A549 (cell line): ENCODE measurements at regions not wholly inside any gene's neighbourhood (a gene's known extent, or its start where the extent isn't known, plus 50 kb on each side); places are given as distances from the start of the nearest gene placed in this dataset.

ENCODE experiments used
- ATAC-seq, 2 experiments: fragments of 200-7000 bp in 1 of 2; fragments of >200 bp in 1 of 2; cut with Nextera tagmentation in 1 of 2; cut with Tn5 transposase in 1 of 2; 3 replicates each; pipeline versions ENCODE4 v1.8.0 to v1.9.1; 2018 to 2020; ENCODE audit warnings: mild to moderate bottlenecking in 1 of 2, moderate library complexity in 1 of 2
- CTCF ChIA-PET: fragments of 300-600 bp; sonication (Branson Sonifier 250); formaldehyde crosslinking; extraction: SDS; loops from one replicate; lab custom pipeline; 2021; ENCODE audit warnings: antibody characterized with exemption, inconsistent platforms; lab: Yijun Ruan, JAX
- POLR2A ChIA-PET: fragments of 350-600 bp; formaldehyde crosslinking; extraction: SDS; loops from one replicate; lab custom pipeline; 2021; ENCODE audit warnings: antibody characterized with exemption, inconsistent platforms; lab: Yijun Ruan, JAX
- DNase-seq, 2 experiments: peaks; one replicate each; pipeline versions ENCODE4 v3.0.0 to v3.0.0-alpha.2; 2011 to 2016; ENCODE audit warnings: low read depth in 1 of 2, low spot score in 1 of 2
- FAIRE-seq: peaks from 2 replicates; lab custom pipeline; 2011; peaks lifted over from hg19 to GRCh38; lab: Jason Lieb, UNC
- H3K27ac ChIP-seq, 2 experiments: fragments of >200 bp; sonication (Bioruptor Twin); formaldehyde crosslinking; 3 replicates each; pipeline ENCODE4 v1.5.1; 2016 to 2017
- H3K4me1 ChIP-seq: fragments of >200 bp; sonication (Bioruptor Twin); formaldehyde crosslinking; 3 replicates; pipeline ENCODE4 v1.6.1; 2016
- H3K4me2 ChIP-seq: fragments of >200 bp; sonication (Bioruptor Twin); formaldehyde crosslinking; 3 replicates; pipeline ENCODE4 v1.6.1; 2016
- H3K4me3 ChIP-seq: fragments of >200 bp; sonication (Bioruptor Twin); formaldehyde crosslinking; 3 replicates; pipeline ENCODE4 v1.5.1; 2016
- H3K9me3 ChIP-seq: fragments of >200 bp; sonication (Bioruptor Twin); formaldehyde crosslinking; 3 replicates; pipeline ENCODE4 v1.6.1; 2016
- CBX2 ChIP-seq: fragments of 200-600 bp; sonication (generic); IDR thresholded peaks from 2 replicates; pipeline ENCODE4 v1.6.1; 2016; ENCODE audit warnings: low read depth, mild to moderate bottlenecking, borderline replicate concordance
- EHF ChIP-seq: fragments of 250-450 bp; sonication (Bioruptor Pico); IDR thresholded peaks from 2 replicates; pipeline ENCODE4 v1.5.0; 2020; ENCODE audit warnings: mild to moderate bottlenecking
- FOSB ChIP-seq: fragments of 250-450 bp; sonication (Bioruptor Pico); IDR thresholded peaks from 2 replicates; pipeline ENCODE4 v1.5.0; 2020; ENCODE audit warnings: mild to moderate bottlenecking, moderate library complexity
- JUNB ChIP-seq: fragments of >200 bp; sonication (Bioruptor Twin); formaldehyde crosslinking; IDR thresholded peaks from 2 replicates; pipeline ENCODE4 v1.6.1; 2016
- MYC ChIP-seq: IDR thresholded peaks from 2 replicates; pipeline ENCODE4 v1.6.1; 2012; ENCODE audit warnings: mild to moderate bottlenecking, inconsistent platforms, low read length, improper control_type of control experiment, borderline replicate concordance
- POLR2AphosphoS2 ChIP-seq: conservative IDR thresholded peaks from 2 replicates; pipeline ENCODE4 v1.6.1; 2012; ENCODE audit warnings: low read length, improper control_type of control experiment, inconsistent platforms
- RAD21 ChIP-seq, 2 experiments: fragments of >200 bp in 1 of 2; sonication (Bioruptor Twin) in 1 of 2; formaldehyde crosslinking in 1 of 2; IDR thresholded peaks in 1 of 2; conservative IDR thresholded peaks in 1 of 2; 2 replicates in 1 of 2; 3 replicates in 1 of 2; pipeline ENCODE4 v1.6.1; 2012 to 2018; ENCODE audit warnings: inconsistent platforms in 1 of 2
- RNF2 ChIP-seq: fragments of 200-600 bp; sonication (generic); IDR thresholded peaks from 2 replicates; pipeline ENCODE4 v1.6.1; 2016; ENCODE audit warnings: low read depth, mild to moderate bottlenecking, antibody characterized with exemption, moderate library complexity, borderline replicate concordance
- WGBS: methylation state at CpG from one replicate; pipeline ENCODE4 v1.1.6; 2017; ENCODE audit errors: missing lambda C conversion rate; 5-methylcytosine and 5-hydroxymethylcytosine counted together

- Histone ChIP-seq H3K9me3 (peaks cover 4% of the 10 kb centered on the region; the same call in 1 of the 3 replicates), H3K4me1 (no peaks in the 10 kb centered on the region), H3K27ac (no peak overlapping the region), H3K4me3 (no peak overlapping the region), H3K4me2 (no peak overlapping the region)
- no peak for ATAC-seq
- CTCF ChIA-PET, result no interaction called here
- no peak for TF ChIP-seq JUNB
- no peak for TF ChIP-seq EHF (CRISPR knock-in tag)
- TF ChIP-seq RNF2, result no peak
- TF ChIP-seq CBX2, result no peak
- no peak for TF ChIP-seq POLR2AphosphoS2
- TF ChIP-seq RAD21 (conservative IDR thresholded peaks at IDR 0.05 in 1 of 2, IDR thresholded peaks at IDR 0.05 in 1 of 2), result no peak
- no peak for TF ChIP-seq MYC
- no peak for TF ChIP-seq FOSB (CRISPR knock-in tag)
- FAIRE-seq, result no peak
- POLR2A ChIA-PET, result no interaction called here
- DNase-seq, result no peak
- WGBS, result 28% methylated on average over 3 of the region's 3 CpGs
These were observed 49.9 kb upstream of the DIP2C start for GRCh38 chr10:739403-739802.
